ENCODE measurements at regions not wholly inside any gene's neighbourhood (a gene's known extent, or its start where the extent isn't known, plus 50 kb on each side); places are given as distances from the start of the nearest gene placed in this dataset.
A peak's percentile ranks its signal among the peaks of the same experiment; 100 is the strongest.

GRCh38 chr4:147407261-147408045 lies 73.4 kb upstream of the EDNRA start:
- H2BK15ac ChIP-seq (ENCODE audit: low read depth, low read length), result no peak overlapping the region
- no peak overlapping the region for H3K23ac ChIP-seq (ENCODE audit: insufficient read length, low read depth, low read length)
- H3K4me1 ChIP-seq (ENCODE audit: insufficient read depth, low read length), result no peaks in the 10 kb centered on the region
- Mint-ChIP-seq H3K9me3 (peaks cover 14 to 17% of the 10 kb centered on the region in 2 experiments; a peak in 4 of 5 replicates), H3K27me3 (ENCODE audit: low read depth) (no peaks in the 10 kb centered on the region), H3K36me3 (ENCODE audit: insufficient read depth in 1 of 3, low read depth in 3 of 3) (peaks cover 0 to 2% (median 0%) of the 10 kb centered on the region in 3 experiments; a peak in 2 of 7 replicates), H3K4me3 (no peak overlapping the region), H3K27ac (no peak overlapping the region), H3K4me1 (no peaks in the 10 kb centered on the region)
- H2BK5ac ChIP-seq (ENCODE audit: insufficient read length, low read length), result no peak overlapping the region
- H3T11ph ChIP-seq (ENCODE audit: low read length), result no peak overlapping the region
- H3K14ac ChIP-seq (ENCODE audit: insufficient read depth, low read length), result no peak overlapping the region
- H4K20me1 ChIP-seq (ENCODE audit: control insufficient read depth, insufficient read depth, insufficient read length), result no peaks in the 10 kb centered on the region
- no peaks in the 10 kb centered on the region for H3K79me2 ChIP-seq (ENCODE audit: insufficient read depth, low read length)
- H3K27ac ChIP-seq (ENCODE audit: insufficient read length, low read depth, low read length), result no peak overlapping the region
- H3K79me1 ChIP-seq (ENCODE audit: insufficient read depth, low read depth, low read length, poor library complexity, severe bottlenecking), result no peaks in the 10 kb centered on the region
- no peak overlapping the region for H2BK20ac ChIP-seq (ENCODE audit: low read depth, low read length, poor library complexity, severe bottlenecking)
- H3K4ac ChIP-seq (ENCODE audit: low read depth, low read length), result no peak overlapping the region
- peak; percentile 63 for DNase-seq
- TF ChIP-seq, protein P1, sequence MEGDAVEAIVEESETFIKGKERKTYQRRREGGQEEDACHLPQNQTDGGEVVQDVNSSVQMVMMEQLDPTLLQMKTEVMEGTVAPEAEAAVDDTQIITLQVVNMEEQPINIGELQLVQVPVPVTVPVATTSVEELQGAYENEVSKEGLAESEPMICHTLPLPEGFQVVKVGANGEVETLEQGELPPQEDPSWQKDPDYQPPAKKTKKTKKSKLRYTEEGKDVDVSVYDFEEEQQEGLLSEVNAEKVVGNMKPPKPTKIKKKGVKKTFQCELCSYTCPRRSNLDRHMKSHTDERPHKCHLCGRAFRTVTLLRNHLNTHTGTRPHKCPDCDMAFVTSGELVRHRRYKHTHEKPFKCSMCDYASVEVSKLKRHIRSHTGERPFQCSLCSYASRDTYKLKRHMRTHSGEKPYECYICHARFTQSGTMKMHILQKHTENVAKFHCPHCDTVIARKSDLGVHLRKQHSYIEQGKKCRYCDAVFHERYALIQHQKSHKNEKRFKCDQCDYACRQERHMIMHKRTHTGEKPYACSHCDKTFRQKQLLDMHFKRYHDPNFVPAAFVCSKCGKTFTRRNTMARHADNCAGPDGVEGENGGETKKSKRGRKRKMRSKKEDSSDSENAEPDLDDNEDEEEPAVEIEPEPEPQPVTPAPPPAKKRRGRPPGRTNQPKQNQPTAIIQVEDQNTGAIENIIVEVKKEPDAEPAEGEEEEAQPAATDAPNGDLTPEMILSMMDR (conservative IDR thresholded peaks at IDR 0.05), result peak; percentile 92
- no peak overlapping the region for H3K18ac ChIP-seq (ENCODE audit: insufficient read length, low read depth, low read length)
- no peak overlapping the region for H2BK120ac ChIP-seq (ENCODE audit: low read depth, low read length, poor library complexity, severe bottlenecking)
- H4K8ac ChIP-seq (replicated peaks; ENCODE audit: insufficient read length, low read depth, low read length), result no peak overlapping the region
- no peak overlapping the region for H4K5ac ChIP-seq (ENCODE audit: insufficient read length, low read depth, low read length)
- no peak overlapping the region for H3K9ac ChIP-seq (ENCODE audit: extremely low read depth, insufficient read length, low read length)
- no peak overlapping the region for H2BK12ac ChIP-seq (ENCODE audit: insufficient read length, low read depth, low read length)
- no peak overlapping the region for H2AK5ac ChIP-seq (ENCODE audit: insufficient read length, low read length)
- H3K56ac ChIP-seq (ENCODE audit: insufficient read length, low read depth, low read length), result no peak overlapping the region
- H3K23me2 ChIP-seq (ENCODE audit: insufficient read length, low read depth, low read length, poor library complexity, severe bottlenecking), result no peaks in the 10 kb centered on the region
- H3K27me3 ChIP-seq (ENCODE audit: insufficient read depth, low read length), result no peaks in the 10 kb centered on the region
- no peaks in the 10 kb centered on the region for H3K9me3 ChIP-seq (ENCODE audit: control insufficient read depth, low read depth, low read length)
- H3K4me2 ChIP-seq (ENCODE audit: insufficient read depth, insufficient read length, low read length), result no peak overlapping the region
- H4K91ac ChIP-seq (ENCODE audit: insufficient read length, low read depth, low read length), result no peak overlapping the region
- no peak overlapping the region for H2AFZ ChIP-seq (ENCODE audit: low read length)
- no CpG with 5 or more reads among the region's 5 CpGs for WGBS (ENCODE audit: extremely low coverage, insufficient read length, low lambda C conversion rate)

Measured in H9 (cell line).